NCI-H524 (cell line): ENCODE measurements at regions not wholly inside any gene's neighbourhood (a gene's known extent, or its start where the extent isn't known, plus 50 kb on each side); places are given as distances from the start of the nearest gene placed in this dataset.

Experiments used
- DNase-seq, 2 experiments: peaks; one replicate each; lab custom pipeline; 2025; lab: John Stamatoyannopoulos, UW

GRCh38 chr18:67742954-67743353, 226.4 kb upstream of the DSEL start:
- no peak for DNase-seq

- no peak for DNase-seq
Observed at GRCh38 chr18:67742525-67742924, 226.0 kb upstream of the DSEL start.

- no peak for DNase-seq
Observed at GRCh38 chr18:67735506-67735905, 219.0 kb upstream of the DSEL start.

GRCh38 chr18:67733088-67733487, 216.6 kb upstream of the DSEL start:
- no peak for DNase-seq

GRCh38 chr18:67731851-67732250, 215.3 kb upstream of the DSEL start:
- DNase-seq = no peak

GRCh38 chr18:67730886-67731285, 214.4 kb upstream of the DSEL start:
- DNase-seq = no peak

GRCh38 chr18:67728364-67728763, 211.8 kb upstream of the DSEL start:
- DNase-seq = no peak

- no peak for DNase-seq
Observed at GRCh38 chr18:67726882-67727281, 210.4 kb upstream of the DSEL start.

GRCh38 chr18:67717800-67718199, 201.3 kb upstream of the DSEL start:
- no peak for DNase-seq

GRCh38 chr18:67715567-67715966, 199.0 kb upstream of the DSEL start:
- no peak for DNase-seq

GRCh38 chr18:67710639-67711038, 194.1 kb upstream of the DSEL start:
- DNase-seq = no peak

- DNase-seq = peak in 1 of 2 experiments; percentile 31
Observed at GRCh38 chr18:67705748-67706147, 189.2 kb upstream of the DSEL start.

GRCh38 chr18:67695684-67696083, 179.2 kb upstream of the DSEL start:
- DNase-seq = no peak

GRCh38 chr18:67694787-67695186, 178.3 kb upstream of the DSEL start:
- no peak for DNase-seq

GRCh38 chr18:67692811-67693210, 176.3 kb upstream of the DSEL start:
- no peak for DNase-seq

GRCh38 chr18:67682516-67682915, 166.0 kb upstream of the DSEL start:
- no peak for DNase-seq

GRCh38 chr18:67677489-67677888, 161.0 kb upstream of the DSEL start:
- no peak for DNase-seq

GRCh38 chr18:67672716-67673115, 156.2 kb upstream of the DSEL start:
- no peak for DNase-seq

GRCh38 chr18:67672155-67672554, 155.6 kb upstream of the DSEL start:
- DNase-seq = no peak

GRCh38 chr18:67670024-67670543, 153.6 kb upstream of the DSEL start:
- DNase-seq = no peak

- no peak for DNase-seq
Observed at GRCh38 chr18:67665266-67665665, 148.7 kb upstream of the DSEL start.

GRCh38 chr18:67662996-67663395, 146.5 kb upstream of the DSEL start:
- DNase-seq = no peak

GRCh38 chr18:67661555-67661954, 145.0 kb upstream of the DSEL start:
- no peak for DNase-seq

- no peak for DNase-seq
Observed at GRCh38 chr18:67654101-67654500, 137.6 kb upstream of the DSEL start.

- no peak for DNase-seq
Observed at GRCh38 chr18:67652288-67652687, 135.8 kb upstream of the DSEL start.
